LNCAP (cell line): ENCODE measurements at regions not wholly inside any gene's neighbourhood (a gene's known extent, or its start where the extent isn't known, plus 50 kb on each side); places are given as distances from the start of the nearest gene placed in this dataset.
A peak's percentile ranks its signal among the peaks of the same experiment; 100 is the strongest.

Experiments used
- CTCF ChIP-seq: fragments of 450-650 bp; IDR thresholded peaks from 2 replicates; pipeline ENCODE4 v1.5.1; 2017; ENCODE audit warnings: mild to moderate bottlenecking

- no peak for TF ChIP-seq CTCF
Observed at GRCh38 chr9:134982311-134982710, 64.6 kb upstream of the FCN1 start.

- peak; percentile 38; the same call in 1 of the 2 replicates for TF ChIP-seq CTCF
Observed at GRCh38 chr9:134983074-134983473, 65.4 kb upstream of the FCN1 start.

- no peak for TF ChIP-seq CTCF
Observed at GRCh38 chr9:134983506-134984371, 66.0 kb upstream of the FCN1 start.

GRCh38 chr9:134984372-134985265 is 66.9 kb upstream of the FCN1 start:
- TF ChIP-seq CTCF: no peak

- TF ChIP-seq CTCF: no peak
Observed at GRCh38 chr9:134985451-134985850, 67.7 kb upstream of the FCN1 start.

GRCh38 chr9:134986957-134987356 is 69.2 kb upstream of the FCN1 start:
- no peak for TF ChIP-seq CTCF

GRCh38 chr9:134987376-134987775 is 69.7 kb upstream of the FCN1 start:
- TF ChIP-seq CTCF: no peak
